ENCODE measurements at regions not wholly inside any gene's neighbourhood (a gene's known extent, or its start where the extent isn't known, plus 50 kb on each side); places are given as distances from the start of the nearest gene placed in this dataset.
A peak's percentile ranks its signal among the peaks of the same experiment; 100 is the strongest.
"Not testable (repeated sequence)": the region's sequence is repeated elsewhere in the genome, so short reads cannot be mapped to it uniquely, and the experiment has no call there.

DNA sequence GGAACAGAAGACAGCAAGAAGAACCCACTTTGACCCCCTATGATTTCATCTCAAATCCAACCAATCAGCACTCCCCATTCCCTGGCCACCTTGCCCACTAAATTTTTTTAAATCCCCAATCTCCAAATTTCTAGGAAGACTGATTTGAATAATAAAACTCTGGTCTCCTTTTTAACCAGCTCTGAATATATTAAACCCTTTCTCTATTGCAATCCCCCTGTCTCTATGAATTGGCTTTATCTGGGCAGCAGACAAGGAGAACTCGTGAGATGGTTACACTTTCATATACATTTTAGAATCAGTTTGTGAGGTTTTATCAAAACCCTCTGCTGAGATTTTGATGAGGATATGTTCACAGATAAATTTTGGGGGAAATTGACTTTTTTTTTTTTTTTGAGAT, 90.3 kb upstream of the TRIM24 start:
- no peak for DNase-seq (ENCODE audit: low spot score)

DNA sequence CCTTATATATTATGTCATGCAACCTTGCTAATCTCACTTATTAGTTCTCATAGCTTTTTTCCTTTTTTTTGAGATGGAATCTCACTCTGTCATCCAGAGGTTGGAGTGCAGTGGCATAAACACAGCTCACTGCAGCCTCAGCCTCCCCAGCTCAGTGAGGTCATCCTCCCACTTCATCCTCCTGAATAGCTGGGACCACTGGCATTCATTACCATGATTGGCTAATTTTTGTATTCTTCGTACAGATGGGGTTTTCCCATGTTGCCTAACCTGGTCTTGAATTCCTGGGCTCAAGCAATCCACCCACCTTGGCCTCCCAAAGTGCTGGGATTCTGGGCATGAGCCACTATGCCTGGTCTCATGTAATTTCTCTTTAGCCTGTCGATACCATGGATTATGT, 89.1 kb upstream of the TRIM24 start:
- DNase-seq (ENCODE audit: low spot score) = no peak

DNA sequence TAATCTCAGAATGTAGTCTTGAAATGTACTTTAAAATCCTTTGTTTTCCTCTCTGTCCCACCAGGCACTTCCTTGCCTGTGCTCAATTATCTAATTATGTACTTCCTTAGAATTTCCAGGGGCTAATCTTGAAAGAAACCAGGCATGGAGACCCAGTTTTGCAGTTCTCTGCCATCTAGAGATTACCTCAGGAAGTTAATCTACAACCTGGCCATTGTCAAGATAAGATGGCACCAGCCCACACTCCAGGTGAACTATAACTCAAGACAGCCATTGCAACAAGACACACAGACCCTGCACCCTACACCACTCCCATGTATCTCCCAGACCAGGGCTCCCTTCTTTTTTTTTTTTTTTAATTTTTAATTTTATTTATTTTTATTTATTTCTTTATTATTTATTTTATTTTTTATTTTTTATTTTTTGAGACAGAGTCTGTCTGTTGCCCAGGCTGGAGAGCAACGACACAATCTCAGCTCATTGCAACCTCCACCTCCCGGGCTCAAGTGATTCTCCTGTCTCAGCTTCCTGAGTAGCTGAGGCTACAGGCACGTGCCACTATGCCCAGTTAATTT, 85.9 kb upstream of the TRIM24 start:
- DNase-seq (ENCODE audit: low spot score) = no peak

DNA sequence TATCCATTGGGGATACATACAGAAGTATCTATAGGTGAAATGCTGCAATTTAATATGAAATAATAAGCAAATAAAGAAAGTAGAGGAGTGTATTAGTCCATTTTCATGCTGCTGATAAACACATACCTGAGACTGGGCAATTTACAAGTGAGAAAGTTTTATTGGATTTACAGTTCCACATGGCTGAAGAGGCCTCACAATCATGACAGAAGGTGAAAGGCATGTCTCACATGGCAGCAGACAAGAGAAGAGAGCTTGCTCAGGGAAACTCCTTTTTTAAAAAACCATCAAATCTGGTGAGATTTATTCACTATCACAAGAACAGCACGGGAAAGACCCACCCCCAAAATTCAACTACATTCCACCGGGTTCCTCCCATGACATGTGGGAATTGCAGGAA, 82.8 kb upstream of the TRIM24 start:
- DNase-seq (ENCODE audit: low spot score) = no peak

DNA sequence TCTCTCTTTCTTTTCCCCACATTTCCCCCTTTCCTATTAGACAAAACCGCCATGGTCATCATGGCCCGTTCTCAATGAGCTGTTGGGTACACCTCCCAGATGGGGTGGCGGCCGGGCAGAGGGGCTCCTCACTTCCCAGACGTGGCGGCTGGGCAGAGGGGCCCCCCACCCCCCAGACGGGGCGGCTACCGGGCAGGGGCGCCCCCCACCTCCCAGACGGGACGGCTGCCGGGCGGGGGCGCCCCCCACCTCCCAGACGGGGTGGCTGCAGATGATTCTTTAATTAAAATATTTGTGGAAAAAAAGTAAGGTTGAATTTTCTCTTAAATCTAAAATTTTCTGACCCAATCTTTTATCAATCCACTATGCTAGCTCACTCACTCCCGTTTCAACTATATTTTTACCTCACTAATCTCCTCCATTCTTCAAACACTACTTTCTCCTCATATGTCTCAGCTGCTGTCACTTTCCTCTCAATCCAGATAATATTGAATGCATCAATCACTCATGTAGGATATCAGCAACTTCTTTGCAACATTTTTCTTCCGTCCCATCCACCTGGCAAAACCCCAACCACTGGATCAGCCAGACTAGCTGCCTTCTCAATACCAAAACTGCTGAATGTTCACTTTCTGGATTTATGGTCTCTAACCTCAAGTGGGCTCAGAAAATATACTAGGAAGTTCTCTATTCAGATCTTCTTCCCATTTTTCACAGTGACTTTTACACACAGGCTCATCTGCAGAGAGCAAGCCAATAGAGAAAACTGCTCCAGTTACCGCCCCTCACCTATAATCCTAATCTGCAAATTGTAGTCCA, 81.1 kb upstream of the TRIM24 start:
- no peak for DNase-seq (ENCODE audit: low spot score)

DNA sequence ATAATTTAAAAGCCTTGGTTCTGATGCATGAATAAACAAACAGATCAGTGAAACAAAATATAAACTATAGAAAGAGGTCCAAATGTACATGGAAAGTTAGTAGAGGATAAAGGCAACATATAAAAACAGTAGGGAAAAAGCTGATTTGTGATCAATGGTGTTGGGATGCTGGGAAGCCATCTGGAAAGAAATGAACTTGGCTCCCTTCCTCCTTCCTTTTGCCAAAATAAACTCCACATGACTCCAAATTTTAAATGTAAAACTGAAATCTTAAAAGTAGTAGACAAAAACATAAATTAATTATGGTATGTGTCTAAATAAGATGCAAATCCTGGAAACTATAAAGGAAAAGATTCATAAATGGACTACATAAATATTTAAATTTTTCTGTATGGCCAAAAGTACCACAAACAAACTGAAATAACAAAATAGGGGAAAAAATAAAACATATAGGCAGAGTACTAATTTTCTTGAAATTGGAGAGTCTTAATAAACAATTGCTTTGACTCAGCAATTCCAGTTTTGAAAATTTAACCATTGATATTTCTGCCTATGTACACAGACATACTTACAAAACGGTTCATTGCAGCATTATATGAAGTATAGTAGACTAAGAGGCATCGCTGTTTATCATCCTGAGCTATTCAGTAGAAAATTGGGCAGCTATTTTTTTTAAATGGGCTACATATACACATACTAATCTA, 77.0 kb upstream of the TRIM24 start:
- no peak for DNase-seq (ENCODE audit: low spot score)

DNA sequence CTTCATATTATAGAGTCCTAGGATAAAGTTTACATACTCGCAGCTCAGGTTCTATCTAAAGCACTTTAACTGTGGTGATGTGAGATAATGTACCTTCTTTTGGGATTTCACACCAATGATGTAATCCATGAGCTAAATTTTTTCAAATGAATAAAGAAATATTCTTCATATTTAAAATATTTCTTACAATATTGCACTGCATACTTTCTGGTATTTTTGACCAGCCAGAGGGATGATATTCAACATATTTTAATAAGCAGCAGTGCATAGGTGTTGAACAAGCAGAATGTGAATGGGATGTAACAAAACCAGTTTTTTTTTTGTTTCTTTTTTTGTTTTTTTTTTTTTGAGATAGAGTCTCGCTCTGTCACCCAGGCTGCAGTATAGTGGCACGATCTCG, 73.2 kb upstream of the TRIM24 start:
- no peak for DNase-seq (ENCODE audit: low spot score)

DNA sequence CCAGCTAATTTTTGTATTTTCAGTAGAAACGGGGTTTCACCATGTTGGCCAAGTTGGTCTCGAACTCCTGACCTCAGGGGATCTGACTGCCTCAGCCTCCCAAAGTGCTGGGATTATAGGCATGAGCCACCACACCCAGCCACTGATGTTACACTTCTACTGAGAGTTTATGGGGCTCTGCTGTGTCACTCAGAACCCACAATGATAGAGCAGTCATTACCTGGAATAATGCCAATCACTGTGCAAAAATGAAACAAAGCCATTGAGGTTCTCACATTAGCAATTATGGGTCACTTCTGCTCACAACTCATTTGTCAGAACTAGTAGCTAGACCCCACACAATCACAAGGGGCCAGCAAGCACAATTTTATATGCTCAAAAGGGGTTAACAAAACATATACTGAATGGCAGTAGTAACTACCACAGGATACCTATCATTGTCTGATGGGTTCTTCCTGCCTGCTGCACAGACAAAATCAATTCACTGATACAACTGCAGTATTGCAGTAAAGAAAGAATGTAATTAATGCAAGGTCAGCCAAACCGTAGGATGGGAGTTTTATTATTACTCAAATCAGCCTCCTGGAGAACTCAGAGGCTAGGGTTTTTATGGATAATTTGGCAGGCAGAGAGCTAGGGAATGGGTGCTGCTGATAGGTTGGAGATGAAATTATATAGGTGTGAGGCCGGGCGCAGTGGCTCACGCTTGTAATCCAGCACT, 72.1 kb upstream of the TRIM24 start:
- DNase-seq (ENCODE audit: low spot score) = peak; percentile 22

DNA sequence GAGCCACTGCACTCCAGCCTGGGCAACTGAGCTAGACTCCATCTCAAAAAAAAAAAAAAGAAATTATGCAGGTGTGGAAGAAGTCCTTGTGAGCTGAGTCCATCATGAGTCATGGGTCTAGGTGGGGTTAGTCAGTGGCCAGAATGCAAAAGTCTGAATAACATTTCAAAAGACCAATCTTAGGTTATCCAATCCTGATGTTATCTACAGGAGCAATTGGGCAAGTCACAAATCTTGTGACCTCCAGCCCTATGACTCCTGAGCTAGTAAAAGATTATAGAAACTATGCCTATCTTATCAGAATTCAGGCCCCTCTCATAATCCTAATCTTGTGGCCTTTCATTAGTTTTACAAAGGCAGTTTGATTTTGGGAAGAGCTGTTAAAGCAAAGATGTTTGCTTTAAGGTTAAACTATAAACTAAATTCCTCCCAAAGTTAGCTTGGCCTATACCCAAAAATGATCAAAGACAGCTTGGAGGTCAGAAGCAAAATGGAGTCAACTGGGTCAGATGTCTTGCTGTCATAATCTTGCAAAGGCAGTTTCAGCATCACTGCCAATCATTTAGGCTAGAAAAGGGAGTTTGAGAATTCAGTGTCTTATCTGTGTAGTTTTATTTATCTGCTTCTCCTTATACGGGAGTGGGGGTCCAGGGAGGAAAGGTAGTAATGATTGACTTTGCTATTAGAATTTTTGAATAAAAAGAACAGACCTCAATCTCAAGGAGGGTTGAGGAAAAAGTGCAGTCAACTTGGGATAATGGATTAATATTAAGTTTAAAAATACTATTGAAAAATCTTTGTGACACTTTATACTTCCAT, 71.2 kb upstream of the TRIM24 start:
- peak; percentile 53 for DNase-seq (ENCODE audit: low spot score)

DNA sequence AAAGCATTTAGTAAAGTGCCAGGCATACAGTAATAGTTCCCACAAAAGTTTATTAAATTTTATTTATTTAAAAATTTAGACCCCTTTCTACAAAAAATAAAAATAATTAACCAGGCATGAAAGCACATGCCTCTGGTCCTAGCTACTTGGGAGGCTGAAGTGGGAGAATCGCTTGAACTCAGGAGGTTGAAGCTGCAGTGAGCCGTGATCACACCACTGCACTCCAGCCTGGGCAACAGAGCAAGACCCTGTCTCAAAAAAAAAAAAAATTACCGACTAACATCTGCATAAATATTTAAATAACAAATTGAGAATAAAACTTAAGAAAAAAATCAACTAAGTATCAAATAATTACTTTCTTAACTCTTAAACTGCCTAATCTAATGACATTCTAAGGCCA, 64.3 kb upstream of the TRIM24 start:
- DNase-seq (ENCODE audit: low spot score) = no peak

DNA sequence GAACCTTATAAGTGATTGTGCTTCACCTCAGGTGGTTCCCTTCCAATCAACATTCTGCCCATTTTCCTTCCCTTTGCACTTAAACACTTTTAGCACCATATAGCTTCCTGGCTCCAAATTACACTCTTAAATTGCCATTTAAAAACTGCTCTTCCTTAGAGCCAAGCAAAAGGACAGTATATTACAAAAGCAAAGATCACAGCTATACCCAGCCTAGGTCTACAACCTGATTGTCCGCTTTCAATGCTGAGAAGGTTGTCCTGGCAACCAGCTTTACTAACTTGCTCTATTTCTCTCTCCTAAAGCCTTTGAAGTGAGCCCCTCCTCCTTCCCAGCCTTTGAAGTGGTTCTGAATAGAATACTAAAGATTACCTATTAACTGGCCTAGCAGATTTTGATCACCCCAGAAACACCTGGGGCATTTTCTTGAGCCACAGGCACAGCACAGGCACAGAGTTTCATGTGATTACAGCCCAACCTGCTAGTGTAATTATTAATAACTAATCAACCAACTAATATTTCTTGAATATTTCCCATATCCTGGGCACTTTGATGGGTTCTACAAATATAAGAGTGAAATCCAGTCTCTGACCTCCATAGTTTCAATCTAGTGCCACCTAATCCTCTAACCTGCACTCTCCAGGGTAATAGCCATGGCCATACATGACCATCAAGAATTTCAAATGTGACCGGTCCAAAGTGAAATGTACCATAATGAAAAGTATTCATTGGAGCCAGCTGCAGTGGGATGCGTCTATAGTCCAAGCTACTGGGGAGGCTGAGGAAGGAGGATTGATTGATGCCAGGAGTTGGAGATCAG, 63.6 kb upstream of the TRIM24 start:
- peak; percentile 75 for DNase-seq (ENCODE audit: low spot score)

DNA sequence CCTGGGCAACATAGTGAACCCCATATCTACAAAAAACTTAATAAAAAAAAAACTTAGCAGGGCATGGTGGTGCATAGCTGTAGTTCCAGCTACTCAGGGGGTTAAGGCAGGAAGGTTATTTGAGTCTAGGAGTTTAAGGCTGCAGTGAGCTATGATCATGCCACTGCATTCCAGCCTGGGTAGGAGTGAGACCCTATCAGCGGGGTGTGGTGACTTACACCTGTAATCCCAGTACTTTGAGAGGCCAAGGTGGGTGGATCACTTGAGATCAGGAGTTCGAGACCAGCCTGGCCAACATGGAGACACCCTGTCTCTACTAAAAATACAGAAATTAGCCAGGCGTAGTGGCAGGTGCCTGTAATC, 63.0 kb upstream of the TRIM24 start:
- not testable (repeated sequence) for DNase-seq (ENCODE audit: low spot score)

DNA sequence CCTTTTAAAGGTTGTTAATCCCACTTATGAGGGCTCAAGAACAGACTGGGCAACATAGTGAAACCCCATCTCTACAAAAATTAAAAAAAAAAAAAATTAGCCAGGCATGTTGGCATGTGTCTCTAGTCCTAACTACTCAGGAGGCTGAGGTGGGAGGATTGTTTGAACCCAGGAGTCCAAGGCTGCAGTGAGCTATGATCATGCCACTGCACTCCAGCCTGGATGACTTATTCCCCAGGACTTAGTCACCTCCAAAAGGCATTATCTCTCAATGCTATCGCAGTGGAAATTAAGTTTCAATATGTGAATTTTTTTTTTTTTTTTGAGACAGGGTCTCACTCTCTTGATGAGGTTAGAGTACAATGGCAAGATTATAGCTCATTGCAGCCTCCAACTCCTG, 61.2 kb upstream of the TRIM24 start:
- DNase-seq (ENCODE audit: low spot score) = no peak

DNA sequence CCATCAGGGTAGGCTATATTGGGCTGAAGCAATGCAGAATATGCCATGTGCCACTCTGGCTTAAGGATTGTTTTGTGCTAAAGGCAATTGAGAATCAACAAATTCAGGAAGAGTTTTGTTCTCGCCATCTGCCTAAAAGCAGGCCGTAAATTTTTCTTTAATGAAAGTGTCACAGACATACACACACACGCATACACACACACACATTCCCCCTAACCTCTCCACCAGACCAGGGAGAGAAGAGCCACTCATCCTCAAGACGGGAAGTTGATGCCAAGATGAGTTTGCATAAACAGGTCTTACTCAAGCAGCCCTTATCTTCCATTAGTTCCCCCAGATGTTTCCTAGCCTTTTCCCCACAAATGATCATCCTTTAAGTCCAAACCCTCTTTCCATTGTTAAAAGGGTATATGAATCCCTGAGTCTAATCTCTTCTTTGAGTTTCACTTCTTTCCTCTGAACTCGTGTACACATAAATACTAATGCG, 59.6 kb upstream of the TRIM24 start:
- no peak for DNase-seq (ENCODE audit: low spot score)

DNA sequence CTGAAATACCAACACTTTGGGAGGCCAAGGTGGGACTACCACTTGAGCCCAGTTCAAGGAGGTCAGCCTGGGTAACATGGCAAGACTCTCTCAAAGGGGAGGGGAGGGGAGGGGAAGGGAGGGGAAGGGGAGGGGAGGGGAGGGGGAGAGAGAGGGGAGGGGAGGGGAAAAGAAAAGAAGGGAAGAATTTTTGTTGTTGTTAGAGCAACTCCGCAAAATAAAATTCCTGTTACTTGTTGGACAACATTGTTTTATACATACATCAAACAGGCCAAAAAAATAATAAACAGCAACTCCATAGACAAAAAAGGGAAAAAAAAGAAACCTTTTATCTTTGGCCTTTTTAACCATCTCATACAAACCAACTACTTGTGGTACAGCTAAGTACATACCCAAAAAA, 57.3 kb upstream of the TRIM24 start:
- no peak for DNase-seq (ENCODE audit: low spot score)

DNA sequence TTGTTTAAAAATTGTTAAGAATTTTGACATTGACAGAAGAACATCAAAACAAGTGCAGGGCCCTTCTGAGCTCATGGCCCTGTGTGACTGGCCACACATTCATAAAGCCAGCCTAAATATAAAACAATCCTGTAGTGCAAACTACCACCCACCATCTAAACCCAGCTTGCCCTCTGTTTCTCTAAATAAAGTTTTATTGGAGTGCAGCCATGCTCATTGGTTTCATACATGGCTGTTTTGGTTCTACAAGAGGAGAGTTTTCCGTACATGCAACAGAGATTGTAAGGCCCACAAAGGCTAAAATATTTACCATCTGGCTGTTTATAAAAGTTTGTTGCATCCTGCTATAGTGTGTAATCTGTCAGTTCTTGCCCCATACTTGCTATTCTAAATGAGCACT, 54.6 kb upstream of the TRIM24 start:
- DNase-seq (ENCODE audit: low spot score) = no peak

DNA sequence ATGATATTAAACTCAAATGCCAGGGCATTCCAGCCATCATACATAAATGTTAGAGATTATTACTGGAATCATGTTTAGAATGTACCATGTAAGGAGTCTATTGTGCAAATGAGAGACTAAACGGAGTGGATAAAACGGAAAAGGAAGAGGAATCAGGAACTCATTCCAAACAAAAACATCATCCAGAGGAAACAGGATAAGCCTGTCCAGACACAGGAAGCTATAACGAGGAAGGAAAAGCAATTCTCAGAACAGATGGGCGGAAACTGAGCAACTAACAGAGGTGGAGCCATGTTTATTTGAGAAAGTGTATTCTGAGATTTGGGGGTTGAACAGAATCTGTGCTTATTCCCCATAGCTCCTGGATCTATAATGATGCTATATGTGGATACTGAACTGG, 52.3 kb upstream of the TRIM24 start:
- no peak for DNase-seq (ENCODE audit: low spot score)

All from LoVo (cell line).